Activated CD8-positive, alpha-beta memory T cell treated with anti-CD3 and anti-CD28 coated beads for 36 hours (primary cell): ENCODE measurements at regions not wholly inside any gene's neighbourhood (a gene's known extent, or its start where the extent isn't known, plus 50 kb on each side); places are given as distances from the start of the nearest gene placed in this dataset.
"Not testable (repeated sequence)": the region's sequence is repeated elsewhere in the genome, so short reads cannot be mapped to it uniquely, and the experiment has no call there.

ENCODE experiments used
- CTCF ChIA-PET: fragments of 350-600 bp; sonication (Branson Sonifier 250); formaldehyde crosslinking; loops from one replicate; lab custom pipeline; 2021; ENCODE audit warnings: antibody characterized with exemption; lab: Charles Lee
- POLR2A ChIA-PET: fragments of 350-600 bp; sonication (Branson Sonifier 250); formaldehyde crosslinking; loops from one replicate; lab custom pipeline; 2021; ENCODE audit warnings: antibody characterized with exemption; lab: Charles Lee

- POLR2A ChIA-PET, result no interaction called here
- CTCF ChIA-PET, result no interaction called here
These were observed 134.6 kb upstream of the ADRA1B start for GRCh38 chr5:159781626-159782157.

- ChIA-PET POLR2A (no interaction called here), CTCF (no interaction called here)
These were observed 133.9 kb upstream of the ADRA1B start for GRCh38 chr5:159782197-159782994.

- ChIA-PET CTCF (no interaction called here), POLR2A (no interaction called here)
These were observed 133.3 kb upstream of the ADRA1B start for GRCh38 chr5:159782995-159783300.

DNA sequence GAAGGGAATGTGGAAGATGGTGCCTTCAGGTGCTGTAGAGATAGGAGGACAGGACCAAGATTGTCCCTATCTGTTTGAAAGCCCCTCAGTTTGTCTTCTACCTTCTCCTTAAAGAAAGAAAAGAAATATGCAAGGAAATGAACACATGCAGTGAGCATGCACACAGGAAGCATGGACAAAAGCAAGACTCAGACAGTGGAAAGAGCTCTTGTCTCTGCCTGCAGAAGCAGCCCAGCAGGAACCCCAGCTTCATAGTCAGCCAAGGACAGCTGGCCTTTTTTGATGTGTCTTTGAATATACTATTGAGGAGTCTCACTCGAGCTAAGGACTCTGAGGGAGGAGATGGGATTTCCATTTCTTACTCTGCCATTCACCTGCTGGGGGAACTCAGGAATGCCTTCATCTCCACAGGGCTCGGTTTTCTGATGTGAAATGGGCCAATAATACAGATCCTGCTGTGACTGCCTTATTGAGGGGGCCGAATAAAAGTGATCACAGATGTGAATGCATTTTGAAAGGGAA is 132.5 kb upstream of the ADRA1B start:
- POLR2A ChIA-PET, result no interaction called here
- CTCF ChIA-PET, result no interaction called here

GRCh38 chr5:159784993-159785392 is 131.3 kb upstream of the ADRA1B start:
- POLR2A ChIA-PET, result no interaction called here
- CTCF ChIA-PET, result no interaction called here

DNA sequence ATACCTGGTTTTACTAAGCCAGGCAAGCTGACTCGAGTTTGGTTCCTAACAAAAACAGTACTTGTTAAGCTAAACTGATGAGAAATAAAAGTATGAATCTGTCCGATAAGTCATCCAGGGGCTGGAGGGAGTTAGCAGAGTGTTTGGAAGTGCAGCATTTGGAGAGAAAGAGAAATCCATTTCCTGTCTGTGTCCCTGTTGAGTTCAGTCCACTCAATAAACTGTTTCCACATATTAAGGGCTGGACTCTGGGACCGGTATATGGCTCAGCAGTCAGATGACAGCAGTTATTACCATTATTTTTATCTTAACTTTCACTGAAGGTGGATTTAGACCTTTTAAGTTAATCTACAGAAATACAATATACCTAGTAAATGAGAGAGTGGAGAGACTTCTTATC is 130.6 kb upstream of the ADRA1B start:
- ChIA-PET CTCF (no interaction called here), POLR2A (no interaction called here)

GRCh38 chr5:159786201-159786600 is 130.1 kb upstream of the ADRA1B start:
- ChIA-PET POLR2A (no interaction called here), CTCF (no interaction called here)

- ChIA-PET POLR2A (no interaction called here), CTCF (no interaction called here)
These were observed 129.2 kb upstream of the ADRA1B start for GRCh38 chr5:159786901-159787691.

DNA sequence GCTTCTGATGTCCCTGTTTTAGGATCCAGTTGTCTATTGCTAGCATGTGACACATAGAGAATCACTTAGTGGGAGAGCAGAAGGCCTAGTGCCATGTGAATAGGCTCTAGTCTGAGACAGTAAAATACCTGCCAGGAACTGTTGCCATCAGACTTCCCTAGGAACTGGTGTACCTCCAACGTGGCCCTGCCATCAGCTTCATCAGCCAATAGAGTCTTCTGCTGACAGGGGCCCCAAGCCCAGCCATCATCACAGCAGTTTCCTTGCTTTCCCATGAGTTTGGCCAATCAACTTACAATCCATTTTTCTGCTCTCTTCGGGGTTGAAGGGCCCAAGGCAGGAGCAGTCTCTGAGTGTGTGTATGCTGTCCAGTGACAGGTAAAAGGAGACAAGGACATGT is 128.4 kb upstream of the ADRA1B start:
- ChIA-PET POLR2A (no interaction called here), CTCF (no interaction called here)

- CTCF ChIA-PET, result no interaction called here
- POLR2A ChIA-PET, result no interaction called here
These were observed 127.4 kb upstream of the ADRA1B start for GRCh38 chr5:159788835-159789331.

- CTCF ChIA-PET, result no interaction called here
- POLR2A ChIA-PET, result no interaction called here
These were observed 124.1 kb upstream of the ADRA1B start for GRCh38 chr5:159792180-159792579.

- ChIA-PET POLR2A (no interaction called here), CTCF (no interaction called here)
These were observed 118.9 kb upstream of the ADRA1B start for GRCh38 chr5:159797261-159797970.

- POLR2A ChIA-PET, result no interaction called here
- CTCF ChIA-PET, result no interaction called here
These were observed 116.6 kb upstream of the ADRA1B start for GRCh38 chr5:159799701-159800100.

DNA sequence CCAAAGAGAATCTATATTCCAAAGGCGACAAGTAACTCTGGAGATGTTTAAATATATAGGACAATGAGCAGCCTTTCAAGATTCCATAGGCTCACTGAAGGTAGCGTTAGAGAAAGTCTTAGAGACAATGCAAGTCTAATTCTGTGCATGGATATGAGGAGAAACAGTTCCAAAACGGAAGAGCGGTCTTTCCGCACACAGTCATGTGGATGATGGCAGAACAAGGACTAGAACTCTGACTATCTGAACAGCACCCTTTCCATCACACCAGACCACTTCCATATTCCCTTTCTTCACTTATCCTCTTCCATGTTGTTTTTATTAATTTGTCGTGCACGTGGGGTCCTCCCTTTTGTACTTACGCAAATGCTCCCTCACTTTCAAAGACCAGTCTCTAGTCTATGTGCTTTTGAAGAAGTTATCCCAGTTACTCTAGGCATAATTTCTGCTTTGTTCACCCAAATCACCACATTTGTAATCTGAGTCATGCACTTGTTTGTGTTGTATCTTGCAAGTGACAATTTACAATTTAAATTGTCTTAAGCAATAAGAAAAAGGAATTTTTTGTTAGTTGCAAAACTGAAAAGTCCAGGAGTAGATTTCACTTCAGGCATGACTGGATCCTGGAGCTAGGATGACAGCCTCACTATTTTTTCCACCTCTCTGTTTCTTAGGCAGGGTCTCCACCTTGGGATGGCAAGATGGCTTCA is 116.0 kb upstream of the ADRA1B start:
- CTCF ChIA-PET, result no interaction called here
- POLR2A ChIA-PET, result no interaction called here

GRCh38 chr5:159801303-159801702 is 115.0 kb upstream of the ADRA1B start:
- CTCF ChIA-PET, result no interaction called here

GRCh38 chr5:159802661-159803060 is 113.6 kb upstream of the ADRA1B start:
- CTCF ChIA-PET, result no interaction called here
- POLR2A ChIA-PET, result no interaction called here

More at GRCh38 chr5:159801303-159801702, 115.0 kb upstream of the ADRA1B start:
- POLR2A ChIA-PET, result no interaction called here

- ChIA-PET POLR2A (no interaction called here), CTCF (no interaction called here)
These were observed 112.2 kb upstream of the ADRA1B start for GRCh38 chr5:159804121-159804520.

- ChIA-PET POLR2A (no interaction called here), CTCF (no interaction called here)
These were observed 111.3 kb upstream of the ADRA1B start for GRCh38 chr5:159805021-159805420.

DNA sequence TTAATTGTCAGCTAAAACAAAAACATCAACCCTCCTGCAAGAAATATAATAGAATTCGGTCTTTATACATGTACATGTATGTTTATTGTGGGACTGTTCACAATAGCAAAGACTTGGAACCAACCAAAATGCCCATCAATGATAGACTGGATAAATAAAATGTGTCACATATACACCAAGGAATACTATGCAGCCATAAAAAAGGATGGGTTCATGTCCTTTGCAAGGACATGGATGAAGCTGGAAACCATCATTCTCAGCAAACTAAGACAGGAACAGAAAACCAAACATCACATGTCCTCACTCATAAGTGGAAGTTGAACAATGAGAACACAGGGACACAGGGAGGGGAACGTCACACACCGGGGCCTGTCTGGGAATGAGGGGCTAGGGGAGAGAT is 109.1 kb upstream of the ADRA1B start:
- POLR2A ChIA-PET, CTCF ChIA-PET: not testable (repeated sequence)
